Liver (tissue), 8 donors: ENCODE measurements at regions not wholly inside any gene's neighbourhood (a gene's known extent, or its start where the extent isn't known, plus 50 kb on each side); places are given as distances from the start of the nearest gene placed in this dataset.

Experiments used
- DNase-seq: peaks from one replicate; pipeline ENCODE4 v3.0.0-alpha.2; 2017; ENCODE audit warnings: low spot score
- H3K27ac ChIP-seq, 2 donors: one replicate each; pipeline ENCODE4 v1.7.0; 2013; ENCODE audit warnings: inconsistent platforms in 2 of 2, low read length in 2 of 2, control low read depth in 1 of 2, low read depth in 1 of 2, mild to moderate bottlenecking in 1 of 2
- H3K27me3 ChIP-seq, 4 donors: one replicate each; pipeline versions ENCODE4 v1.6.1 to v1.7.0; 2013; ENCODE audit warnings: low read length in 3 of 4, inconsistent platforms in 1 of 4, mild to moderate bottlenecking in 1 of 4, moderate library complexity in 1 of 4; ENCODE audit not compliant: control insufficient read depth in 4 of 4, insufficient read depth in 4 of 4
- H3K36me3 ChIP-seq, 4 donors: one replicate each; pipeline versions ENCODE4 v1.6.1 to v1.7.0; 2013; ENCODE audit warnings: low read length in 3 of 4, mild to moderate bottlenecking in 3 of 4, low read depth in 1 of 4, moderate library complexity in 1 of 4; ENCODE audit not compliant: control insufficient read depth in 4 of 4, insufficient read depth in 3 of 4
- H3K4me1 ChIP-seq, 4 donors: one replicate each; pipeline versions ENCODE4 v1.6.1 to v1.7.0; 2013; ENCODE audit warnings: low read length in 3 of 4, mild to moderate bottlenecking in 3 of 4, moderate library complexity in 1 of 4; ENCODE audit not compliant: control insufficient read depth in 4 of 4, insufficient read depth in 4 of 4
- H3K4me3 ChIP-seq, 3 donors: one replicate each; pipeline versions ENCODE4 v1.6.1 to v1.7.0; 2013; ENCODE audit warnings: low read length in 3 of 3, control low read depth in 1 of 3, low read depth in 1 of 3, mild to moderate bottlenecking in 1 of 3
- H3K9ac ChIP-seq, 2 donors: one replicate each; pipeline ENCODE4 v1.7.0; 2013; ENCODE audit warnings: low read length in 2 of 2, mild to moderate bottlenecking in 2 of 2, moderate library complexity in 2 of 2, control low read depth in 1 of 2, low read depth in 1 of 2
- H3K9me3 ChIP-seq, 4 donors: one replicate each; pipeline versions ENCODE4 v1.6.1 to v1.7.0; 2013; ENCODE audit warnings: low read length in 3 of 4; ENCODE audit not compliant: control insufficient read depth in 4 of 4
- EGR1 ChIP-seq, 2 donors: IDR thresholded peaks; 2 replicates each; pipeline ENCODE4 v1.6.1; 2016 to 2018; ENCODE audit warnings: antibody characterized with exemption in 2 of 2, low read depth in 2 of 2
- FOXA1 ChIP-seq: IDR thresholded peaks from 2 replicates; pipeline ENCODE4 v1.6.1; 2016; ENCODE audit warnings: antibody characterized with exemption
- FOXA2 ChIP-seq: IDR thresholded peaks from 2 replicates; pipeline ENCODE4 v1.6.1; 2016; ENCODE audit warnings: antibody characterized with exemption
- GABPA ChIP-seq, 2 donors: IDR thresholded peaks in 1 of 2; conservative IDR thresholded peaks in 1 of 2; 2 replicates each; pipeline ENCODE4 v1.6.1; 2016; ENCODE audit warnings: antibody characterized with exemption in 2 of 2, mild to moderate bottlenecking in 1 of 2, moderate library complexity in 1 of 2
- HNF4A ChIP-seq, 2 donors: conservative IDR thresholded peaks; 2 replicates each; pipeline ENCODE4 v1.6.1; 2016; ENCODE audit warnings: antibody characterized with exemption in 2 of 2, mild to moderate bottlenecking in 2 of 2
- HNF4G ChIP-seq: IDR thresholded peaks from 2 replicates; pipeline ENCODE4 v1.6.1; 2016; ENCODE audit warnings: antibody characterized with exemption
- JUND ChIP-seq, 2 donors: IDR thresholded peaks; 2 replicates each; pipeline ENCODE4 v1.6.1; 2016; ENCODE audit warnings: antibody characterized with exemption in 2 of 2
- NR2F2 ChIP-seq: IDR thresholded peaks from 2 replicates; pipeline ENCODE4 v1.6.1; 2016; ENCODE audit warnings: antibody characterized with exemption
- RAD21 ChIP-seq, 2 donors: IDR thresholded peaks; 2 replicates each; pipeline ENCODE4 v1.6.1; 2016; ENCODE audit warnings: antibody characterized with exemption in 2 of 2, mild to moderate bottlenecking in 2 of 2
- RXRA ChIP-seq, 2 donors: IDR thresholded peaks; 2 replicates each; pipeline ENCODE4 v1.6.1; 2017 to 2018; ENCODE audit warnings: antibody characterized with exemption in 2 of 2, mild to moderate bottlenecking in 1 of 2
- SP1 ChIP-seq: IDR thresholded peaks from 2 replicates; pipeline ENCODE4 v1.6.1; 2018; ENCODE audit warnings: antibody characterized with exemption, mild to moderate bottlenecking
- TAF1 ChIP-seq: conservative IDR thresholded peaks from 2 replicates; pipeline ENCODE4 v1.6.1; 2016; ENCODE audit warnings: antibody characterized with exemption, mild to moderate bottlenecking
- YY1 ChIP-seq: IDR thresholded peaks from 2 replicates; pipeline ENCODE4 v1.6.1; 2016; ENCODE audit warnings: antibody characterized with exemption, mild to moderate bottlenecking
- ZBTB33 ChIP-seq: IDR thresholded peaks from 2 replicates; pipeline ENCODE4 v1.6.1; 2016; ENCODE audit warnings: antibody characterized with exemption
- WGBS: extraction: QIAGEN DNeasy Blood & Tissue Kit; methylation state at CpG from one replicate; pipeline ENCODE4 v1.1.7; 2013; 5-methylcytosine and 5-hydroxymethylcytosine counted together
- TF ChIP-seq, protein P1 (sequence below): IDR thresholded peaks from 2 replicates; pipeline ENCODE4 v1.6.1; 2016; ENCODE audit warnings: antibody characterized with exemption, mild to moderate bottlenecking
- TF ChIP-seq, protein P2 (sequence below): fragments of 150-350 bp; IDR thresholded peaks from 2 replicates; pipeline ENCODE4 v1.5.1; 2017; ENCODE audit warnings: improper control_type of control experiment, low read depth, low read length; ENCODE audit not compliant: missing input control
- TF ChIP-seq, protein P3 (sequence below): IDR thresholded peaks from 2 replicates; pipeline ENCODE4 v1.6.1; 2016; ENCODE audit warnings: antibody characterized with exemption
- TF ChIP-seq, protein P4 (sequence below): IDR thresholded peaks from 2 replicates; pipeline ENCODE4 v1.6.1; 2016; ENCODE audit warnings: antibody characterized with exemption
- donor health status: healthy.
- donor health status: healthy.
- donor health status: healthy.
- donor health status: healthy.
- donor health status: healthy.

GRCh38 chr5:93805616-93806379 lies 64.4 kb upstream of the POU5F2 start:
- no peaks in the 10 kb centered on the region for H3K36me3 ChIP-seq
- 93% methylated on average over 5 of the region's 5 CpGs for WGBS

More at GRCh38 chr5:93805616-93806379, 64.4 kb upstream of the POU5F2 start:
- Histone ChIP-seq H3K4me3 (no peak overlapping the region), H3K27me3 (no peaks in the 10 kb centered on the region), H3K4me1 (peaks cover 0 to 4% (median 2%) of the 10 kb centered on the region in 4 donors), H3K27ac (no peak overlapping the region), H3K9ac (no peak overlapping the region), H3K9me3 (no peaks in the 10 kb centered on the region)
- no peak for TF ChIP-seq RAD21 (IDR thresholded peaks at IDR 0.05)
- no peak for TF ChIP-seq SP1
- TF ChIP-seq EGR1 (IDR thresholded peaks at IDR 0.05; ENCODE audit: low read depth in 2 of 2): no peak
- no peak for TF ChIP-seq FOXA1
- TF ChIP-seq GABPA (IDR thresholded peaks at IDR 0.05 in 1 of 2, conservative IDR thresholded peaks at IDR 0.05 in 1 of 2): no peak
- no peak for TF ChIP-seq RXRA (IDR thresholded peaks at IDR 0.05)
- no peak for TF ChIP-seq HNF4G
- no peak for TF ChIP-seq YY1
- TF ChIP-seq, protein P1, sequence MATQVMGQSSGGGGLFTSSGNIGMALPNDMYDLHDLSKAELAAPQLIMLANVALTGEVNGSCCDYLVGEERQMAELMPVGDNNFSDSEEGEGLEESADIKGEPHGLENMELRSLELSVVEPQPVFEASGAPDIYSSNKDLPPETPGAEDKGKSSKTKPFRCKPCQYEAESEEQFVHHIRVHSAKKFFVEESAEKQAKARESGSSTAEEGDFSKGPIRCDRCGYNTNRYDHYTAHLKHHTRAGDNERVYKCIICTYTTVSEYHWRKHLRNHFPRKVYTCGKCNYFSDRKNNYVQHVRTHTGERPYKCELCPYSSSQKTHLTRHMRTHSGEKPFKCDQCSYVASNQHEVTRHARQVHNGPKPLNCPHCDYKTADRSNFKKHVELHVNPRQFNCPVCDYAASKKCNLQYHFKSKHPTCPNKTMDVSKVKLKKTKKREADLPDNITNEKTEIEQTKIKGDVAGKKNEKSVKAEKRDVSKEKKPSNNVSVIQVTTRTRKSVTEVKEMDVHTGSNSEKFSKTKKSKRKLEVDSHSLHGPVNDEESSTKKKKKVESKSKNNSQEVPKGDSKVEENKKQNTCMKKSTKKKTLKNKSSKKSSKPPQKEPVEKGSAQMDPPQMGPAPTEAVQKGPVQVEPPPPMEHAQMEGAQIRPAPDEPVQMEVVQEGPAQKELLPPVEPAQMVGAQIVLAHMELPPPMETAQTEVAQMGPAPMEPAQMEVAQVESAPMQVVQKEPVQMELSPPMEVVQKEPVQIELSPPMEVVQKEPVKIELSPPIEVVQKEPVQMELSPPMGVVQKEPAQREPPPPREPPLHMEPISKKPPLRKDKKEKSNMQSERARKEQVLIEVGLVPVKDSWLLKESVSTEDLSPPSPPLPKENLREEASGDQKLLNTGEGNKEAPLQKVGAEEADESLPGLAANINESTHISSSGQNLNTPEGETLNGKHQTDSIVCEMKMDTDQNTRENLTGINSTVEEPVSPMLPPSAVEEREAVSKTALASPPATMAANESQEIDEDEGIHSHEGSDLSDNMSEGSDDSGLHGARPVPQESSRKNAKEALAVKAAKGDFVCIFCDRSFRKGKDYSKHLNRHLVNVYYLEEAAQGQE: no peak
- TF ChIP-seq, protein P2, sequence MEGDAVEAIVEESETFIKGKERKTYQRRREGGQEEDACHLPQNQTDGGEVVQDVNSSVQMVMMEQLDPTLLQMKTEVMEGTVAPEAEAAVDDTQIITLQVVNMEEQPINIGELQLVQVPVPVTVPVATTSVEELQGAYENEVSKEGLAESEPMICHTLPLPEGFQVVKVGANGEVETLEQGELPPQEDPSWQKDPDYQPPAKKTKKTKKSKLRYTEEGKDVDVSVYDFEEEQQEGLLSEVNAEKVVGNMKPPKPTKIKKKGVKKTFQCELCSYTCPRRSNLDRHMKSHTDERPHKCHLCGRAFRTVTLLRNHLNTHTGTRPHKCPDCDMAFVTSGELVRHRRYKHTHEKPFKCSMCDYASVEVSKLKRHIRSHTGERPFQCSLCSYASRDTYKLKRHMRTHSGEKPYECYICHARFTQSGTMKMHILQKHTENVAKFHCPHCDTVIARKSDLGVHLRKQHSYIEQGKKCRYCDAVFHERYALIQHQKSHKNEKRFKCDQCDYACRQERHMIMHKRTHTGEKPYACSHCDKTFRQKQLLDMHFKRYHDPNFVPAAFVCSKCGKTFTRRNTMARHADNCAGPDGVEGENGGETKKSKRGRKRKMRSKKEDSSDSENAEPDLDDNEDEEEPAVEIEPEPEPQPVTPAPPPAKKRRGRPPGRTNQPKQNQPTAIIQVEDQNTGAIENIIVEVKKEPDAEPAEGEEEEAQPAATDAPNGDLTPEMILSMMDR: no peak
- TF ChIP-seq NR2F2: no peak
- no peak for TF ChIP-seq JUND (IDR thresholded peaks at IDR 0.05)
- no peak for TF ChIP-seq FOXA2
- no peak for TF ChIP-seq HNF4A (conservative IDR thresholded peaks at IDR 0.05)
- no peak for TF ChIP-seq ZBTB33
- TF ChIP-seq, protein P3, sequence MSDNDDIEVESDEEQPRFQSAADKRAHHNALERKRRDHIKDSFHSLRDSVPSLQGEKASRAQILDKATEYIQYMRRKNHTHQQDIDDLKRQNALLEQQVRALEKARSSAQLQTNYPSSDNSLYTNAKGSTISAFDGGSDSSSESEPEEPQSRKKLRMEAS: no peak
- TF ChIP-seq, protein P4, sequence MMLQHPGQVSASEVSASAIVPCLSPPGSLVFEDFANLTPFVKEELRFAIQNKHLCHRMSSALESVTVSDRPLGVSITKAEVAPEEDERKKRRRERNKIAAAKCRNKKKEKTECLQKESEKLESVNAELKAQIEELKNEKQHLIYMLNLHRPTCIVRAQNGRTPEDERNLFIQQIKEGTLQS: no peak
- TF ChIP-seq TAF1: no peak
- DNase-seq: no peak
